Spleen (tissue), 7 donors: ENCODE measurements at regions not wholly inside any gene's neighbourhood (a gene's known extent, or its start where the extent isn't known, plus 50 kb on each side); places are given as distances from the start of the nearest gene placed in this dataset.

ENCODE experiments used
- CTCF ChIP-seq, 11 experiments: fragments of 200-600 bp in 7 of 11; fragments of 450-650 bp in 4 of 11; sonication (generic) in 4 of 11; IDR thresholded peaks in 8 of 11; conservative IDR thresholded peaks in 3 of 11; 1 replicate in 7 of 11; 2 replicates in 4 of 11; pipeline versions ENCODE4 v1.4.0 to v1.8.0; 2016 to 2021; ENCODE audit warnings: antibody characterized with exemption in 11 of 11, inconsistent platforms in 4 of 11, mild to moderate bottlenecking in 1 of 11
- POLR2A ChIP-seq, 3 donors: fragments of 450-650 bp; IDR thresholded peaks; one replicate each; pipeline ENCODE4 v1.5.1; 2017; ENCODE audit warnings: antibody characterized with exemption in 3 of 3, mild to moderate bottlenecking in 1 of 3
- donor health status: DM: no; HTN: no; CAD: no; lungs with moderate emphysema.
- donor health status: DM: no; HTN: no; CAD: no.
- donor health status: DM: no; HTN: no; CAD: no.

GRCh38 chr3:147139341-147139740, 267.0 kb downstream of the ZIC4 start:
- TF ChIP-seq CTCF (IDR thresholded peaks at IDR 0.05 in 8 of 11, conservative IDR thresholded peaks at IDR 0.05 in 3 of 11) (no peak), POLR2A (IDR thresholded peaks at IDR 0.05) (no peak)
